ENCODE measurements at regions not wholly inside any gene's neighbourhood (a gene's known extent, or its start where the extent isn't known, plus 50 kb on each side); places are given as distances from the start of the nearest gene placed in this dataset.

DNA sequence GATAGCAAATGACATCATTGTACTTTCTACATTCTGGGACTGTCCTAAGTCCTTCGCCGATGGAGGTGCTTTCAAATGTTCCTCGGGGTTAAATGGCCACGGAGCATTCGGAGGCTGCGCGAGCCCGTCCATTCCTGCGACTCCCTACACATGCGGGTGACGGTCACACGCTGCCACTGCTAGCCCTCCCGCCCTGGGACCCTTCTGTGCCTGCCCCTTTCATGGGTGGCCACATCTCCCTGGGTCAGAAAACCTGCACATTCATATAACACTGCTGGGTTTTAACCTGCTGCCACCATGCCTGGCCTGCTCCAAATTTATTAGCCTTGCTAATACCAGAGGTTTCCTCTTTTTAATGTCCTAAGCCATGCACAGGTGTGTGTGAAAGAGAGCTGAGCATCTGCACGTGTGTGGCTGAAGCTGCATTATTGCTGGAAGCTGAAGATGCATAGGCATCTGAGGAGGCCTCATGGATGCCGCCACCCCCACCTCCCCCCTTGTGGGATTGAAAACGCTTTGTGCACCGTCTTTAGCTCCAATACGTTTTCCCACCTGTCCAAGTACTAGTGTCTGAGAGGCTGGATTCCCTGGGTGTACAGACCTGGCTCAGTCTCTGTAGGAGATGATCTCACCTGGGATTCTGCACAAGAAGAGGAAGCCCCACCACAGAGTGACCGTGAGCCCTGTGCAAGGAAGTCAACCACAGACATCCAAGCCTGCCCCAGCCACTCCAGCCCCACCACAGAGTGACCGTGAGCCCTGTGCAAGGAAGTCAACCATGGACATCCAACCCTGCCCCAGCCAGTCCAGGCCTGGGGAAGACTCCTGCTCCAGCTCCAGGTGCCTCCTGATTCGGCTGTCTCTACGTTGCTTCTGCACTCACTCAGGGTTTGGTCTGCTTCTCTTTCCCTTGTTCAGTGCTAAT, 626.4 kb downstream of the BRD1 start:
- no peak for DNase-seq

DNA sequence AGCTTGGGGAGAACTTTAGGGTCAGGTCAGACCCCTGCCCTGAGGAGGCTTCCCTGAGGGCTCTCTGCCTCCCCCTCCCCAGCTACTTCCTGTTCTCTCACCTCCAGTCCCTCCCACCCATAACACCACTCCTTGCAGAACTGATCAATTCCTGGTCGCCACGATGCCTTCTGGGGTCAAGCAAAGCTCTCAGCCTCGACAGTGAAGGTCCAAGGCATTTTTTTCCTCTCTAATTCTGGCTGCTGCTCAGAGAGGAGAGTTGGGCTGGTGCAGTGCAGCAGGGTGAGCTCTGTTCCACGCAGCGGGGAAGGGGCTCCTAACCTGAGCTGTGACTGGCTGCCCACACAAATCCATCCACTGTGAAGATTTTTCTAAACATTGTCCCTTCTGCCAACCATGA, 628.4 kb downstream of the BRD1 start:
- DNase-seq, result no peak

DNA sequence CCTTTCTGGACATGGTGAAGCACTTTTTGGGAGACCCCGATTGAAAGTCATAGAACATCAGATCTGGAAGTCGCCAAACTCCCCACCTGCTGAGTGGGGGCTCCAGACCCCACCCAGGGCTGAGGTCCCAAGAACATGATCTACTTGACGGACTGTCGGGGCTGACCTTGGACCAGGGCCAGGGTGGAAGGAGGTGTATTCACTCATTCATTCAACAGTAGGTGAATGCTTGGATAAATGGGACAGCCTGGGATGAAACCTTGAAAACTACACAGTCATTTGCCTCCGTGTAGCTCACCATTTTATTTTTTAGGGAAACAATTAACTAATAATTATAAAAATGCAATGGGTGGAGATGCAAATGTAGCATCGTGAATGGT, 629.0 kb downstream of the BRD1 start:
- no peak for DNase-seq

DNA sequence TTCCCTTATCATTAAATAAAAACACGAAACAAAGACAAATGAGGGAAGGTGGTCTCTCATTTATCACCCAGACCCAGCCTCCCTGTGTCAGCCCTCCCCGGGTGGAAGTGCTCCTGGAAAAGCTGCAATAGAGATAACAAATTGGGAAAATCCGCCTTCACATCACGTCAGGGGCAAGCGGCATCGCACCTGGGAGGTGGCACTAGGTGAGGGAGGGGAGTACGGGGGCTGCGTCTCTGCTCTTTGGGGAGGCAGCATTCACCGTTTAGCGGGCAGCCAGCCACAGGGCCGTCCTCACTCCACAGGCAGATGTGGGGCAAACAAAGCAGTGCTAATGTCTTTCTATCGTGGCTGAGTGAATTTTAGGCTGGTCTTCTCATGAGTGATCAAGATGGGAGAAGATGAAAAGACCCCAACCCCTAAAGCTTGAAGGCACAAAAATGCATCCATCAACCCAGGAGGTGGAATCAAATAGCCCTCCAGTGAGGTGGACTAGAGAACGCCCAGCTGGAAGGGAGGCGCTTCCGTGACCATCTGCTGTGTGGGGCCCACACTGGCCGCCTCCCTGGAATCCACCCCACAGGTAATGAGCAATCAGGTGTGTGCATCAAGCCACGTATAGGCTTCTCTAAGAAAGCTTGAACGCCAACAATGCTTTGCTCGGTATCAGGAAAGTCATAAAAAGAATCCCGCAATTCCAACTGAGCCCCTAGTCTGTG, 629.5 kb downstream of the BRD1 start:
- no peak for DNase-seq

DNA sequence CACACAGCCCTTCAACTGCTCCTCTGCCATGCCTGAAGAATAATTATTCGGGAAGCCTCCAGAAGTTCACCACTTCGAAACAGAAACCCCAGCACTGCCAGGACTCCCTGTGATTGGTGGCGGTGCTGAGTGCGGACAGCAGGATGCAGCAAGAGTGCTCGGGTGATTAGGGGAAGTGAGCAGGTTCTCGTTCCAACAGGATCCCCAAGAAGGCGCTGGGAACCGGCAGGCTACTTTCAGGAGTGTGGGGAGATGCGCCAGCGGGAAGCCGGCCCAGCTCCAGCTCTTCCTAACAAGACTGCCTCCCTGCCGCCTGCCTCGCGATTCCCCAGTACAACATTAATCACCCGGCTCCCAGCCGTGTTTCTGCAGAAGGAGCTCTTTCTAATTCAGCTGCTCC, 630.2 kb downstream of the BRD1 start:
- no peak for DNase-seq

DNA sequence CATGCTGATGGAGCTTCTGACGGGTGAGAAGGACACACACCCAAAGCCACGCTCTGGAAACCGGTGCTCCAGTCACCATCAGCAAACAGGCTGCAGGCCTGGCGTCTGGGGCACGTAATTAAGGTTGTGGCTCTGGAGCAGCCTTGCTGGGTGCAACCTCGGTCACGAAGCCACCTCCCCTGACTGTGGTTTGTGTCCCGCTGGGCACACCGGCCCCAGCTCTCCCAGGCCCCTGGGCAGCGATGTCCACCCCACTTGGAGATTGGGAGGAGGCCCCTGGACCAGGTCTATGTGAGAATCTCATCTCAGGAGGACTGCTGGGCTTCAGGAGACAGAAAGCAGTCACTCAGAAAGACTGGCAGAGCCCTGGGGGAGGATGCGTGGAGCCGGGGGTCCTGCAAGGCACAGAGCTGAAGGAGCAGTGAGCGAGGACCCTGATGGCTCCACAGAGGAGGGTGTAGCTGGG, 631.6 kb downstream of the BRD1 start:
- no peak for DNase-seq

DNA sequence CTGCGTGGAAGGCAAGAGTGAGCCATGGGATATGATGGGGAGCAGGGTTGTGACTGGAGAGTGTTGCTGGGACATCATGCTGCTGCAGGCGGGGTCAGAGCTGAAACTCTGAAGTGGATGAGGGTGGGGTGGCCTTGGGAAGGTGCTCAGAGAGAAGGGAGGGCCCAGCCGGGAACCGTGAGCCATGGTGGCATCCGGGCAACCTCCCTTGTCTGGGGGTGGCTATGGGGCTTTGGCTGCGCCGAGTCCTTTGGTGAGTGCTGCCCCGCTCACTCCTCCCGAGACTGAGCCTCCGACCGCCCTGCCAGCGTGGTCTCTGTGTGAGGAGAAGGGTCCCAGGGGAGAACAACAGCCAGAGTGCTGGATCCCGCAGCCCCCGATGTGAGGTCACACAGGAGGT, 632.0 kb downstream of the BRD1 start:
- no peak for DNase-seq

DNA sequence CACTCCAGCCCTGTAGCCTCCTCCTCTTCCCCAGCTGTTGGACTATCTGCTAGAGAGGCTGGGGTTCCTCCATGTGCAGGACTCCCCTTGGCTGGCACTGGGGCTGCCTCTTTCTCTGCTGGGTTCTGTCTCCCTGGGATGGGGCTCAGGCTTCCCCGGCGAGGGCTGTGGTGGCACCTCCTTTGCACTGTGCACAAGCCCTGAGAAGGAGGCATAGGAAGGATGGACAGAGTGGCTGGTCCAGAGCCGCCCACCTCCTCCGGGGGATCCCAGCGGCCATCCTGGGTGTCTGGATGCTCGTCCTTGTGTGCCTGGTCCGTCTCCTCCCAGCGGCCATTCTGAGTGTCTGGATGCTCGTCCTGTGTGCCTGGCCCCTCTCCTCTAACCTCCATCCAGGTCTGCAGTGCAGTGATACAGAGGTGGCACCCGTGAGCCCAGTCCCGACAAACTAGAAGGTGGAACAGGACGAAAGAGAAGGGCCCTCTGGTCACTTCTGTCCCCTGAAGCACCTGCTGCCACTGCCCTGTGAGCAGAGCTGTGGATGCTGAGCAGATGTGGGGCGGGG, 633.7 kb downstream of the BRD1 start:
- no peak for DNase-seq

DNA sequence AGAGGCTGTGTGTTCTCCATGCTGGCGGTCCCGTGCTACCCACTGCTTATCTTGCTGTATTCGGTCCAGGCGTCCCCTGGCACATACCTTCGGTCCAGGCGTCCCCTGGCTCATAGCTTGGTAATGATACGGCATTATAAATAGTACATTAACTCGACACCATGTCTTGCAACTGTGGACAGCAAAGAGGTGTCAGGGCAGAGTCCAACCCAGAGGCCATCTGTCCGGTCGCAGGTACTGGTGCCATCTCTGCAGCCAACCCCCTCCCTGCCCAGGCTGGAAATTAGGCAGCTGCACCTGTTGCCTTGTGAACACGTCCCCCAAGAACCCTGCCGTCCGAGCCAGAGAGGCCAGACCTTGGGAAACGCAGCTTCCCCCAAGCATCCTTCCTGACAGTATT, 634.3 kb downstream of the BRD1 start:
- no peak for DNase-seq

DNA sequence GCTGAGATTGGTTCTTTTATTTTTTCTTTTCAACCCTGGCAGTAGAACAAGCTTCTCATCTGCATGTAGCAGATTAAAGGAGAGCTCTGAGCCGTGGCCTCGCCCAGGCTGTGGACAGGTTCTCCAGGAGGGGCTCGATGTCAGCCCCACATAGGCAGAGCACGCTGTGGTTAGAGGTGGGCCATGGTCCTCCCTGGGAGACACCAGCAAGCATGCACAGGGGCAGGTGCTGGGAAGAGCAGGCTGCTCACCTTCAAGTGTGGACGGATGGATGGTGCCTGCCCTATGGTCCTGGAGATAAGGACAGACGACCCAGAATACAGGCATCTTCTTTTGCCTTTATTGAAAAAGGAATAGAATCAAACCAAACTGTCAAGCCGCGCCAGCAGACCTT, 634.8 kb downstream of the BRD1 start:
- DNase-seq, result no peak

DNA sequence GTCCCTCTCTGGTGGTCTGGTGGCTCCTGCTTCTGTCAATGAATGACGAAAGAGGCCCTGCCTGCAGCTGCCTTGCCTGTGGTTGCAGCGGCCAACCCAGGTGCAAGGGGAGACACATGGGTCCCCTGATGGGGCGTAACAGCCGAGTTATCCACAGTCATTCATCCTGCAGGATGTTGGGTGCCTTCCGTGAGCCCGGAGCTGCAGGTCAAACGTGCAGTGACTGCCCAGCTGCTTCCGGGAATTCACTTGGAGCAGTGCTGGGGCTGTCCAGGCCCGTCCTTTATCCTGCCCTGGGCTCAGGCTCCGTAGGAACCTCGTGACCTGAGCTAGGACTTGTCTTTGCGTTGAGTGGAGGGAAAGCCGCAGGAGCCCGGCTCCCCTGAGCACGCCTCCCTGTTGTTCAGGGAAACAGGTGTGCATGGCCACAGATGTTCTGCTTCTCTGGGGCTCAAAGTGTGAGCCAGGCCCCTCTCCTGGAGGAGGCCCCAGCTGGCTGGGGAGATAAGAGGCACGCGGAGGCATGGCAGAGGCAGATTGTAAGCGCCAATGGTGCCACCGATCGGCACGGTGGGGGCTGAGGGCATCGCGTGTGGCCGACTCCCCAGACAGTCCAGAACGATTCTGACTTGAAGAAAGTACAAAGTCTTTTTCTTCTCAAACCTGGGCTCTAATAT, 635.4 kb downstream of the BRD1 start:
- DNase-seq, result no peak

DNA sequence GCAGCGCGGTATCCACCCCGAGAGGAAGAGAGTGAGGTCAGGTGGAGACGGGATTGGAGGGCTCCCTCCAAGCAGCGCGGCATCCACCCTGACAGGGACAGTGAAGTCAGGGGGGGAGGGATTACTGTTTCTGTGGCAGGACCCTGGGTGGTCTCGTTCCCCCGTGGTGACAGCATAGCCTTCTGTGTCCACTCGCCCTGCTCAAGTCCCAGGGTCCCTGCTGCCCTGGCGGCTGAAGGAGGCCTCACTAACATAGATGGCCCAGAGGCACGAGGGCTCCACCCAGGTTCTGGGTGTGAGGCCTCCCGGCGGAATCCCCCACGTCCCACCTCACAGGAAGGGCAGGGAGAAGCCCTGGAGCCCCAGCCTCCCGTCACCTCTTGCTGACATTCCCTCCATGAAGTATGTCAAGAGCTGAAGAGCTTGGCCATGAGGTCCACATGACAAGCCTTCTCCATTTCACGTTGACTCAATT, 636.1 kb downstream of the BRD1 start:
- DNase-seq, result no peak

DNA sequence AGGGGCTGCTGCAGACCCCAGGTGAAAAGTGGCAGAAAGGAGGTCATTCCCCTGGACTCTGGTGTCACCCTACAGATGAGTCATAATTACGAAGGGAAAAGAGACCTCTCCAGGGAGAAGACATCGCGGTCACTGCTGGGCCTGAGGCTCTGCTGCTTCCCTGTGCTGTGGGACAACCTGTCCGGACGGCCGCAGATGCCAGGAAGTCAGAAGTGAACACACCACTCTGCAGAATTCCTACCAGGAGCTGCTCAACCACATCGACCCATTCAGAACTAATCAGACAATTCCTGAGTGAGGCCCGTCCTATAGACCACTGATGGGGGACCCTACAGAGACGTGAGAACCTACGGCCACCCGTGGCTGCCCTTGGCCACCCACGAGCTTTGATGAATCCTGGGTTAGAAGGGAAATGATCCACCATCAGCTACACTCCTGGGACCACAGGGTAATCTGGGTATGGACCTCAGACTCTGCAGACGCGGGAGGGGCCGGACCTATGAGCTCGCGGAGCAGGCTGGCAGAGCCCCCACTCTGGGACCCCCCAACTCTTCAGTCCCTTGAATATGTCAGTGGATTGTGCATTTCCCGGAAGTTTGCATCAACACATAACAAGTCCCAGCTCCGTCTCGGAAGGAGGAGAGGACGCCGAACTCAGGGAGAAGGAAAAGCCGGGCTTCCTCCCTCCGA, 636.7 kb downstream of the BRD1 start:
- no peak for DNase-seq

DNA sequence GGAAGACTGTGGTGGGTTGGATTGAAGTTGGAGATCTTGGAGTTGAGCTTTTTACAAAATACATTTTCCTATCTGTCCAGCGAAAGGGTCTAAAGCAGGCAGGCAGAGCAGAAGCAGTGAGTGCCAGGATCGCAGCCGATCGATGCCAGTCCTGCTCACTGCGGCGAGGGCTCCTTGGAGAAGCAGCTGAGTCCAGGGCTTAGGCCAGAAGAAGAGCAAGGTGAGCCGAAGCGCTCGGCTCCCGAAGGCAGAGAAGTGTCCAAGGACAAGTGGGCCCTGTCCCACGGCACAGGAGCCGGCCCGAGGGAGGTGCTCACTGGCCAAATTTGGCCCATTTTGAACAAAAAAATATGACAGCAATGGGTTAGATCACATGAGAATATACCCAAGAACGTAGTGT, 637.8 kb downstream of the BRD1 start:
- no peak for DNase-seq

DNA sequence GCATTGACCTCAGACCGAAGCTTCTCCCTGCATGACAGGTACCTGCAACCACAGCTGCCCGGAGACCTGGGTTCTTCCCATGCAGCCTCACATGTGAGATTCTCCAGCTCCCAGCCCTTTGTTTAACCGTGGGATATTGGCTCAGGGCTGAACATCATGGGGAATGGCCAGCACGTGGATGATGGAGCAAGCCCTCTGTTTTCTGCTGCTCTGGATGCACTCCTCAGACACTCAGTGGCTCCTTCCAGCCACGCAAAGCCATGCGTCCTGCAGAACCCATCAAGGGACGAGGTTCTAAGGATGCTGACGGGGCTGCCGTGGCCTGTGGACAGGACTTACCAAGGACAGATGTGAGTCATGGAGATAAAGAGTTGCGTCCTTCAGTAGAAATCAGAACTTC, 639.1 kb downstream of the BRD1 start:
- DNase-seq, result no peak

DNA sequence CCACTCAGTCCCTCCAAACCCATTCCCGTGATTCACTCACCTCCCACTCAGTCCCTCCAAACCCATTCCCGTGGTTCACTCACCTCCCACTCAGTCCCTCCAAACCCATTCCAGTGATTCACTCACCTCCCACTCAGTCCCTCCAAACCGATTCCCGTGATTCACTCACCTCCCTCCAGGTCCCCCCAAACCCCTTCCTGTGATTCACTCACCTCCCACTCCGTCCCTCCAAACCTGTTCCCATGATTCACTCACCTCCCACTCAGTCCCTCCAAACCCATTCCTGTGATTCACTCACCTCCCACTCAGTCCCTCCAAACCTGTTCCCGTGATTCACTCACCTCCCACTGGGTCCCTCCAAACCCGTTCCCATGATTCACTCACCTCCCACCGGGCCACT, 639.6 kb downstream of the BRD1 start:
- DNase-seq, result no peak

DNA sequence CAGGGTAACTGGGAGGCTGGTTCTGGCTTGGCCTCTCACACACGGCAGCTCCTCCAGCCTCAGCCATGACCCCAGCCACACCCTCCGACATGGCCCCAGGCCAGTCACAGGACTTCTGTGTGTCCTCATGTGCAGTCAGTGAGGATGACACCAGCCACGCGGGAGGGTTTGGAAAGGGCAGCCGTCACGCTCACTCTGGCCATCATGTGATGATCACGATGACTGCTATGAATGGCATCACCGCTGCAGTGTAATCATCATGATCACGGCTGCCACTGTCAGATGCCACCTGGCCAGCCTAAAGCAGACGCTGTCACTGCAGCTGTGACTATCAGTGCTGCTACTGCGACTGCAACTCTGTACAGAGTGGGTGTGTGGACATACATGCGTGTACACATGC, 640.9 kb downstream of the BRD1 start:
- DNase-seq, result no peak

DNA sequence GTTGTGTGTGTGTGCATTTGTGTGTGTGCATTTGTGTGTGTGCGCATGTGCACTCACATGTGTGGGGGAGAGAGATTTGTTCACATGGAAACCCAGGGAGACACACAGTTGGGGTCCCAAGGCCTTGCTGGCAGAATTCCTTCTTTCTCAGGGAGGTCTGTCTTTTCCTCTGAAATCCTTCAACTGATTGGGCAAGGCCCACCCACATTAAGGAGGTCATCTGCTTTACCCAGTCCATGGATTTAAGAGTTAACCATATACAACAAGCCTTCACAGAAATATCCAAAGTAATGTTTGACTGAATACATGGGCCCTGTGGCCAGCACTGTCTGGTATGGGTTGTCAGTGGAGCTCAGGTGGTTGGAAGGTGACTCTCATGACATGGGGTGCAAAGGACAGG, 641.4 kb downstream of the BRD1 start:
- no peak for DNase-seq

DNA sequence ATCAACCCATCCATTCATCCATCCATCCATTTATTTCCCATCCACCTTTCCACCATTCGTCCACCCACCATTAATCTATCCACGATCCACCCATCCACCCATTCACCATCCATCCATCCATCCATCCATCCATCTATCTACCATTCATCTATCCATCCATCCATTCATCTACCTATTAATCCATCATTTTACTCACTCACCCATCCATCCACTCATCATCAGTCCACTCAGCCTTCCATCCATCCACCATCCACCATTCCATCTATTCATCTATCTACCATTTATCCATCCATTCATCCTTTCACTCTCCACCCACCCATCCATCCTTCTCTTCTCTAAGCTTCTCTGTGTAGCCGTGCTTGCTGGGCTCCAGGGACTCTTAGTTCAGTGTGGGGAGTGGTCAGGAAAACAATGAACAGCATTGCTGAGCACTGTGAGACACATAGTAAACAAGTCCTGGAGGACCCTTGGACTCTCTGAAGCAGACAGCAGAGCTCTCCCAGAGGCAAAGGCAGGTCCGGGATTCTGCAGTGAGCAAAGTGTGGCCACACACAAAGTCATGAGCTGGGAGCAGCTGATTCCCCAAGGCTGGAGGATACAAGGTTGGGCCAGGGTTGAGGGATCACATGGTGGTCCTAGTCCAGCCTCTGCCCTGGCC, 642.2 kb downstream of the BRD1 start:
- DNase-seq, result no peak

DNA sequence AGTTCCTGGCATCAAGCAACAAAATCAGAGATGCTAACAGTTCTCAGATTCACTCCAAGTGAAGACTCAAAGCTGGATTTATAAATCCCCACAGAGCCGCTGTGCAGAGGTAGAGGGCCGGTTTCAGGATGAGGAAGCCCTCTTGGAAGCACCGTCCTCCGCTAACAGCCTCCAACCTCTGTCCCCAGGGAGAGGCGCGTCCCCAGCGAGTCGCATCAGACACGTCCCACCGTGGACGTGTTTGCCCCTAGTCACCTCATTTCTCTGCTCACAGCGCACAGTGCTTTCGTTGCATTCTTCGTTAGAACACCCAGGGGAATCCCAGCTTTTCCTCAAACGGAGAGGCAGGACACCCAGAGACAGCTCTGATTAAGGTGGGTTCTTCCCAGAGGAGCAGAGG, 642.9 kb downstream of the BRD1 start:
- no peak for DNase-seq

DNA sequence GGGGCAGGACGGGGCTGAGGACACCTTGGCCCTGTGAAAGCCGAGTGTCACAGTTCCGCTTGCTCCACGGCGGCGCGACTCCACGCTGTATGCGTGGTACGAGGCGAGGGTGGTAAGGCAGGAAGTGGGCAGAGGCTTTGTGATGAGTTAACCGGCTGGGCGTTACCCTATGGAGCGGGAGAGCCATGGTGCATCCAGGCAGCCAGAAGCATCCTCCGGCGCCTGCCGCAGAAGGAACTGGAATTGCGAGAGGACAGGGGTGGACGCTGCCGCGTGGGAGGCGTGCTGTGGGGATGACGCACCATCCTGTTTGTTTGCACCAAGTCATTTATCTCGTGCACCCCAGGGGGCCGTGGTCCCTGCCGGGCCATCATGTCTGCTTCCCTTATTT, 643.9 kb downstream of the BRD1 start:
- DNase-seq, result no peak

DNA sequence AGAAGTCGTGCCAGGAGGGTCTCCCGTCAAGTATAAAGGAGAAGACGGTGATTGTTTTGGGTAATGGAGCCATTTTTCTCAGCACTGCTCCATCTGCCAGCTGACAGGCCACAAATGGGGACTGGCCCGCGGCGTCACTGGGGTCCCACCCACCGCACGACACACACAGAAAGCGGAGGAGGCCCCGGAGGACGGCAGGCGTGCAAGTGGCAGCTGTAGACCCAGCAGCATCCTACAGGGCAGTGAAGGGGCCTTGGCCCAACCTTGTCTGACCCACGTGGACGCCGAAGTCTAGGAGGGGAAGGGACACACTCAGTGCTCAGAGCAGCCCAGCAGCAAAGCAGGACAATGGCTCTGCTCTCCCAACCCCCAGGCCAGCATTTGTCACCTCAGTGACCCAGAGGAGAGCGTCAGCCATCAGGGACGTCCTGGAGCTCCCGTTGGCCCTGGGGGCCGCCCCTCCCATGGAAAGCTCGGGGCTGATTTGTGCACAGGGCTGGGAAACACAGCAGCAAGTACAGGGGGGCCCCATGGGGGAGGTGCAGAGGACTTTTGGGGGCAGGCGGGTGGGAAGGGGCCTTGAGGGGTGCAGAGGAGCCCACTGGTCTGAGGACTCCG, 644.4 kb downstream of the BRD1 start:
- DNase-seq, result no peak

All from NCI-H1417 treated with DMSO at 0.1 percent for 48 hours (cell line).